ENCODE measurements at regions not wholly inside any gene's neighbourhood (a gene's known extent, or its start where the extent isn't known, plus 50 kb on each side); places are given as distances from the start of the nearest gene placed in this dataset.

DNA sequence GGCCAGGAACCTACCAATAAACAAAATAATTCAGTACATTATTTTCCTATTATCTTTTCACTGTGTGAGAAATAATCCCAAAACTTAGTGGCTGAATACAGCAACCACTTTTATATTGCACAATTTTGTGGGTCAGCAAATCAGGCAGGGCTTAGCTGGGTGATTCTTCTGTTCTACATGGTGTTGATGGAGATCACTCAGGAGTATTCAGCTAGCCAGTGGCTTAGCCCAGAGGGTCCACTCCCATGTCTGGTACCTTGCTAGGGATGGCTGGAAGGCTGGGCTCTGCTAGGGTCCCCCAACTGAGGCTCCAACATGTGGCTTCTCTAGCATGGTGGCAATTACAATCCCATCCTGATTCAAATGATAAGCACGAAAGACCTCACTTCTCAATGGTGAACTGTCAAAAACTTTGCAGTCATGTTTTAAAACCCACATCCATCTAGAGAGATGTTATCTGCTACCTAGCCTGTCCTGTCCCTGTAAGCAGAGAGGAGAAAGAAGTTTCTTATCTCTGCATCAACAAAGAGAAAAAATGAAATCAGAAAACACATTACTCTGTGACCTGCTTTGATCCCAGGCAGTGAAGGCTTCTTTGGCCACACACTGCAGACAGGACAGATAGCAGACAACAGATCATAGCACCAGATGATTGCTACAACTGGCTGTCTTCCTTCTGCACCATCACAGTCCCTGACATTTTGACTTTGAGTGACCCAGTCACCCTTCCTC lies 51.0 kb upstream of the MYL2 start:
- H3K4ac ChIP-seq (replicated peaks; ENCODE audit: insufficient read length, low read depth, low read length), result no peak overlapping the region
- H3K4me3 ChIP-seq (ENCODE audit: extremely low read depth in 1 of 4, insufficient read depth in 2 of 4, low read depth in 3 of 4, low read length in 4 of 4), result no peak overlapping the region
- no peaks in the 10 kb centered on the region for H3K23me2 ChIP-seq (ENCODE audit: low read depth, low read length)
- no peak overlapping the region for H2BK120ac ChIP-seq (replicated peaks; ENCODE audit: low read depth, low read length)
- H3K14ac ChIP-seq (ENCODE audit: insufficient read length), result no peak overlapping the region
- H3K27ac ChIP-seq (ENCODE audit: low read depth, low read length), result no peak overlapping the region
- no peak overlapping the region for H2BK15ac ChIP-seq (ENCODE audit: low read length)
- H3K9me3 ChIP-seq (ENCODE audit: insufficient read depth in 2 of 2, low read depth in 1 of 2, low read length in 1 of 2), result no peaks in the 10 kb centered on the region
- H3K56ac ChIP-seq (replicated peaks; ENCODE audit: insufficient read length, low read depth, low read length), result no peak overlapping the region
- H3K4me1 ChIP-seq (replicated peaks in 1 of 4; ENCODE audit: control insufficient read depth in 3 of 4, insufficient read depth in 4 of 4, low read length in 3 of 4), result no peaks in the 10 kb centered on the region
- H4K20me1 ChIP-seq (replicated peaks in 1 of 2; ENCODE audit: control insufficient read depth in 1 of 2, insufficient read depth in 2 of 2, low read length in 2 of 2), result no peaks in the 10 kb centered on the region
- no peak for FAIRE-seq
- no peak overlapping the region for H2AK5ac ChIP-seq (ENCODE audit: low read depth, low read length)
- 82% methylated on average over 1 of the region's 1 CpG; no CpG with 5 or more reads in 1 of the 2 experiments for WGBS, 2 experiments (ENCODE audit: extremely low coverage in 1 of 2, insufficient coverage in 1 of 2, insufficient read length in 1 of 2, insufficient replicate concordance in 2 of 2, low coverage in 1 of 2, low lambda C conversion rate in 2 of 2, missing lambda C conversion rate in 1 of 2)
- H3K9ac ChIP-seq (replicated peaks in 1 of 4; ENCODE audit: extremely low read depth in 1 of 4, low read depth in 3 of 4, low read length in 3 of 4), result no peak overlapping the region
- no peak overlapping the region for H3K18ac ChIP-seq (ENCODE audit: extremely low read depth, low read length)
- H4K8ac ChIP-seq (ENCODE audit: extremely low read depth, insufficient read depth, low read length), result no peak overlapping the region
- H3K4me2 ChIP-seq (ENCODE audit: insufficient read depth in 1 of 2, low read depth in 2 of 2, low read length in 2 of 2), result no peak overlapping the region
- no peak overlapping the region for H2BK5ac ChIP-seq (ENCODE audit: low read depth, low read length)
- H3K79me2 ChIP-seq (ENCODE audit: control insufficient read depth in 1 of 2, insufficient read depth in 2 of 2, low read length in 2 of 2), result no peaks in the 10 kb centered on the region
- no peak overlapping the region for H4K91ac ChIP-seq (replicated peaks; ENCODE audit: insufficient read length, low read length)
- no peak overlapping the region for H2BK12ac ChIP-seq (ENCODE audit: low read depth, low read length)
- H3K27me3 ChIP-seq (replicated peaks in 1 of 4; ENCODE audit: control insufficient read depth in 3 of 4, extremely low read depth in 1 of 4, insufficient read depth in 3 of 4, low read length in 3 of 4), result no peaks in the 10 kb centered on the region; a peak in 1 of 7 replicates
- no peak for DNase-seq (ENCODE audit: low read depth in 1 of 2, low spot score in 2 of 2)
- no peak overlapping the region for H2BK20ac ChIP-seq (ENCODE audit: low read length)
- H4K5ac ChIP-seq (ENCODE audit: insufficient read length, low read depth, low read length), result no peak overlapping the region
- no peak overlapping the region for H2AFZ ChIP-seq (ENCODE audit: low read length)
- ChIA-PET CTCF (ENCODE audit: partially characterized antibody) (interaction anchor here (1.0 to 1.2 kb wide), 2 partner anchors 12 to 77 kb away, joined by 3 to 4 read pairs; no protein-coding TSS in a partner anchor), POLR2A (ENCODE audit: partially characterized antibody) (no interaction called here)
- H3K23ac ChIP-seq (ENCODE audit: insufficient read length), result no peak overlapping the region
- H3K36me3 ChIP-seq (ENCODE audit: control insufficient read depth in 2 of 4, insufficient read depth in 4 of 4, low read length in 3 of 4), result no peaks in the 10 kb centered on the region
- H3K79me1 ChIP-seq (ENCODE audit: low read depth, low read length), result no peaks in the 10 kb centered on the region
- TF ChIP-seq SAP30 (IDR thresholded peaks at IDR 0.05; ENCODE audit: insufficient read depth, insufficient replicate concordance, low read length) (no peak), TEAD4 (IDR thresholded peaks at IDR 0.05; ENCODE audit: low read depth, low read length) (no peak), CHD1 (IDR thresholded peaks at IDR 0.05; ENCODE audit: low read depth, low read length) (no peak), ZNF274 (IDR thresholded peaks at IDR 0.05; ENCODE audit: borderline replicate concordance, extremely low read depth, low read length) (no peak), KDM1A (IDR thresholded peaks at IDR 0.05; ENCODE audit: borderline replicate concordance, low read length) (no peak), POLR2AphosphoS5 (IDR thresholded peaks at IDR 0.05; ENCODE audit: low read depth, low read length) (no peak), RBBP5 (IDR thresholded peaks at IDR 0.05; ENCODE audit: borderline replicate concordance, low read depth, low read length) (no peak), SUZ12 (IDR thresholded peaks at IDR 0.05; ENCODE audit: low read length) (no peak)
- TF ChIP-seq, protein P1, sequence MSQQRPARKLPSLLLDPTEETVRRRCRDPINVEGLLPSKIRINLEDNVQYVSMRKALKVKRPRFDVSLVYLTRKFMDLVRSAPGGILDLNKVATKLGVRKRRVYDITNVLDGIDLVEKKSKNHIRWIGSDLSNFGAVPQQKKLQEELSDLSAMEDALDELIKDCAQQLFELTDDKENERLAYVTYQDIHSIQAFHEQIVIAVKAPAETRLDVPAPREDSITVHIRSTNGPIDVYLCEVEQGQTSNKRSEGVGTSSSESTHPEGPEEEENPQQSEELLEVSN (IDR thresholded peaks at IDR 0.05), result no peak
- TF ChIP-seq, protein P2, sequence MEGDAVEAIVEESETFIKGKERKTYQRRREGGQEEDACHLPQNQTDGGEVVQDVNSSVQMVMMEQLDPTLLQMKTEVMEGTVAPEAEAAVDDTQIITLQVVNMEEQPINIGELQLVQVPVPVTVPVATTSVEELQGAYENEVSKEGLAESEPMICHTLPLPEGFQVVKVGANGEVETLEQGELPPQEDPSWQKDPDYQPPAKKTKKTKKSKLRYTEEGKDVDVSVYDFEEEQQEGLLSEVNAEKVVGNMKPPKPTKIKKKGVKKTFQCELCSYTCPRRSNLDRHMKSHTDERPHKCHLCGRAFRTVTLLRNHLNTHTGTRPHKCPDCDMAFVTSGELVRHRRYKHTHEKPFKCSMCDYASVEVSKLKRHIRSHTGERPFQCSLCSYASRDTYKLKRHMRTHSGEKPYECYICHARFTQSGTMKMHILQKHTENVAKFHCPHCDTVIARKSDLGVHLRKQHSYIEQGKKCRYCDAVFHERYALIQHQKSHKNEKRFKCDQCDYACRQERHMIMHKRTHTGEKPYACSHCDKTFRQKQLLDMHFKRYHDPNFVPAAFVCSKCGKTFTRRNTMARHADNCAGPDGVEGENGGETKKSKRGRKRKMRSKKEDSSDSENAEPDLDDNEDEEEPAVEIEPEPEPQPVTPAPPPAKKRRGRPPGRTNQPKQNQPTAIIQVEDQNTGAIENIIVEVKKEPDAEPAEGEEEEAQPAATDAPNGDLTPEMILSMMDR (IDR thresholded peaks at IDR 0.05; ENCODE audit: control extremely low read depth in 1 of 3, insufficient read depth in 1 of 3, low read depth in 1 of 3, low read length in 3 of 3), result no peak
